ENCODE measurements at regions not wholly inside any gene's neighbourhood (a gene's known extent, or its start where the extent isn't known, plus 50 kb on each side); places are given as distances from the start of the nearest gene placed in this dataset.

DNA sequence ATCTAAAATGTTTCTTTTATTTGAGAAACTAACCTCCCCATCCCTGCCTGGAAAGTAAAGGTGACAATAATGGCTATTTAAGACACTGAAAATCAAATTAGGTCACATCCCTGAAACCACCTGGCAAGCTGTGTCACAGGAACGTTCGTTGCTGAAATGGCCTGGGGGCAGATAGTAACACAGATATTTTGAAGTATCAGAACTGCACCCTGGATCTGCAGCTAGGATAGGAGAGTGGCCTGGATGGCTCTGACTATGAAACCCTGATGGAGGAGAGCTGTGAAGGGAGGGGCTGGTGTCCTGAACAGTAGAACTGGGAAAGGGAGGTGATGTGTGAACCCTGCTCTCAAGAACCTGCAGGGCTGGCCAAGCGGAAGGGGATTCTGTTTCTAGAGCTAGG, 648.3 kb upstream of the CFAP20DC start:
- Histone ChIP-seq H3K27me3 (no peaks in the 10 kb centered on the region), H3K36me3 (no peaks in the 10 kb centered on the region), H3K9me3 (no peaks in the 10 kb centered on the region), H3K4me1 (no peaks in the 10 kb centered on the region), H3K4me3 (no peak overlapping the region), H3K27ac (no peak overlapping the region)
- intact Hi-C loops (cut with DNase I; ENCODE audit: low total_unique reads) (no loop called here), in situ Hi-C loops (cut with MboI; ENCODE audit: low sequenced_read_pairs in 4 of 4) (no loop called here)
- no peak for ATAC-seq
- TF ChIP-seq CTCF (IDR thresholded peaks at IDR 0.05 in 4 of 5, conservative IDR thresholded peaks at IDR 0.05 in 1 of 5) (no peak), POLR2A (IDR thresholded peaks at IDR 0.05) (no peak)
- DNase-seq, result no peak

DNA sequence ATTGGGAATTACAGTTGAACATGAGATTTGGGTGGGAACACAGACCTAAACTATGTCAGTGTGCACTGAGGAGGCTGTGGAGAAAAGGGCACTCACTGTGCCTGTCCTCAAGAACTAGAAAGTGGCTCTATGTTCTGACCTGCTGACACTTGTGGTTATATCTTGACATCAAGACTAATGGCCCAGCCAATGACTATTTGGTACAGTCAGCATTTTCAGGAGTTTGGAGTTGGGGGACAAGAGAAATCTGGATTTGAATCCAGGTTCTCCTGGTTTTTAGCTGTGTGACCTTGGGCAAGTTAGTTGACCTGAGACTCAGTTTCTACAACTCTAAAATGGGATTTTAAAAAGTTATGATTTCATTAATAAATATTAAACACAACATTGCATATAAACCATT, 647.0 kb upstream of the CFAP20DC start:
- TF ChIP-seq POLR2A (IDR thresholded peaks at IDR 0.05), result no peak
- no peak for TF ChIP-seq CTCF (IDR thresholded peaks at IDR 0.05 in 4 of 5, conservative IDR thresholded peaks at IDR 0.05 in 1 of 5)
- Histone ChIP-seq H3K27ac (no peak overlapping the region), H3K9me3 (no peaks in the 10 kb centered on the region), H3K4me3 (no peak overlapping the region), H3K4me1 (no peaks in the 10 kb centered on the region), H3K36me3 (no peaks in the 10 kb centered on the region), H3K27me3 (no peaks in the 10 kb centered on the region)
- ATAC-seq (no peak), DNase-seq (no peak)
- intact Hi-C loops (cut with DNase I; ENCODE audit: low total_unique reads), result no loop called here
- in situ Hi-C loops (cut with MboI; ENCODE audit: low sequenced_read_pairs in 4 of 4), result no loop called here

- no peak overlapping the region for H3K27ac ChIP-seq
- no peak for TF ChIP-seq CTCF (IDR thresholded peaks at IDR 0.05 in 4 of 5, conservative IDR thresholded peaks at IDR 0.05 in 1 of 5)
- no peak for TF ChIP-seq POLR2A (IDR thresholded peaks at IDR 0.05)
- no peak for ATAC-seq
- no peaks in the 10 kb centered on the region for H3K9me3 ChIP-seq
- H3K4me3 ChIP-seq, result no peak overlapping the region
- intact Hi-C loops (cut with DNase I; ENCODE audit: low total_unique reads) (no loop called here), in situ Hi-C loops (cut with MboI; ENCODE audit: low sequenced_read_pairs in 4 of 4) (no loop called here)
- H3K36me3 ChIP-seq, result no peaks in the 10 kb centered on the region
- no peak for DNase-seq
- no peaks in the 10 kb centered on the region for H3K4me1 ChIP-seq
- no peaks in the 10 kb centered on the region for H3K27me3 ChIP-seq
These were observed 646.0 kb upstream of the CFAP20DC start for GRCh38 chr3:59695860-59696259.

DNA sequence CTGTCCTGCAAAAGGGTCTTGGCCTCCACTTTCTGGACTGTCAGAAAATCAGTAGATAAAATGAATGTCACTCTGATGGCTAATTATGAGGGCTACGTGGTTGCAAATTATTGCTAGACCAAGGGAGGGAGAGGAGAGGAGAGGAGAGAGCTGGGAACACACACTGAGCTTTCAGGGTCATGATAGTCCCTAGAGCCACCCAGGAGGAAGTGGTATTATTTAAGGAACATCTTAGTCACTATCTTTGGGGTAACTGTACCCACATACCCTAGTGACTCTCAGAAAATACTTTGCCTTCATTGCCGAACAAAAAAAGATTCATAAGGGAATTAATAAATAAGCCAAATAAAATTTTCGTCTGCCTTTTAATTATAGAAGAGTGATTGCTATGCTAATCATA, 642.3 kb upstream of the CFAP20DC start:
- intact Hi-C loops (cut with DNase I; ENCODE audit: low total_unique reads), result no loop called here
- H3K9me3 ChIP-seq, result no peaks in the 10 kb centered on the region
- no peaks in the 10 kb centered on the region for H3K27me3 ChIP-seq
- no peak overlapping the region for H3K27ac ChIP-seq
- in situ Hi-C loops (cut with MboI; ENCODE audit: low sequenced_read_pairs in 4 of 4), result no loop called here
- H3K4me1 ChIP-seq, result no peaks in the 10 kb centered on the region
- H3K4me3 ChIP-seq, result no peak overlapping the region
- DNase-seq, result no peak
- no peak for TF ChIP-seq POLR2A (IDR thresholded peaks at IDR 0.05)
- TF ChIP-seq CTCF (IDR thresholded peaks at IDR 0.05 in 4 of 5, conservative IDR thresholded peaks at IDR 0.05 in 1 of 5), result no peak
- ATAC-seq, result no peak
- H3K36me3 ChIP-seq, result no peaks in the 10 kb centered on the region

GRCh38 chr3:59690886-59691285, 641.1 kb upstream of the CFAP20DC start:
- ATAC-seq, result no peak

More at GRCh38 chr3:59690886-59691285, 641.1 kb upstream of the CFAP20DC start:
- Histone ChIP-seq H3K4me3 (no peak overlapping the region), H3K9me3 (no peaks in the 10 kb centered on the region), H3K36me3 (no peaks in the 10 kb centered on the region), H3K27me3 (no peaks in the 10 kb centered on the region), H3K27ac (no peak overlapping the region), H3K4me1 (no peaks in the 10 kb centered on the region)
- TF ChIP-seq POLR2A (IDR thresholded peaks at IDR 0.05) (no peak), CTCF (IDR thresholded peaks at IDR 0.05 in 4 of 5, conservative IDR thresholded peaks at IDR 0.05 in 1 of 5) (no peak)
- no peak for DNase-seq
- intact Hi-C loops (cut with DNase I; ENCODE audit: low total_unique reads) (no loop called here), in situ Hi-C loops (cut with MboI; ENCODE audit: low sequenced_read_pairs in 4 of 4) (no loop called here)

Data from gastrocnemius medialis (tissue), 4 donors.